ENCODE measurements at regions not wholly inside any gene's neighbourhood (a gene's known extent, or its start where the extent isn't known, plus 50 kb on each side); places are given as distances from the start of the nearest gene placed in this dataset.
A peak's percentile ranks its signal among the peaks of the same experiment; 100 is the strongest.

DNA sequence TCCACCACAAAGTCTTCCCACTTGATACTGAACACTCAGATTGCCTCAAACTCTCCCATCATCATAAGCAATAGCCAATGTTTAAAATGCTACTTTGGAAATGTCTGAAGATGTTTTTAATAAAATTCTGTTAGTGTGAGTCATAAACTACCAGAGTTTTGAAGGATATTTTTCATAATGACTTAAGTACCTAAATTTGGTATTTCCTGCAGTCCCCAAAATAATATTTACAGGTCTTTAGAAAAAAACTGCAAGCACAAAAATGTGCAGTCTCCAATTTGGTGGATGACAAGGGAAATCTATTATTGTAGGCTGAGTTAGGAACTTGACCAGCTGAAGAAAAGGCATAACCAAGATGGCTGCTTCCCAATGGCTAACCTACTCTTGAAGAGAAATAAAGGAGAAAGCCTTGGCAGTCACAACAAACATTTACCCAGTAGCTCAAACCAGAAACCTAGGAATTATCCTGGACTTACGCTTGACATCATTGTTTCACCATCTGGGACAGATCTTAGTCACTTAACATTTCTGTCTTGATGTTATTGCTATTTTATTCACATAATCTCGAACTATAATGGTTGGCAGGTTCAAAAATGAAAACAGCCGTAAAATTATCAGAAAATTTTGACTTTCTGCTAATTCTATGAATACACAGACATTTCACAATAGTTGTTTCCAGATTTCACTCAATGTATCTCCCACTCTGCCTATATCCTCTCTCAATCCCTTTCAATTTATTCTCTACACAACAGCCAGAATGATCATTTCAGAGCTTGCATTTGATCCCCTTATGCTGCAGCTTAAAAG, 111.2 kb upstream of the STEAP1B start:
- ChIA-PET POLR2A (interaction anchor here (1.0 to 1.8 kb wide), 2 partner anchors 24 to 46 kb away, joined by 4 to 7 read pairs; no protein-coding TSS in a partner anchor), CTCF (no interaction called here)
- peak overlapping the region; percentile 81 for H3K27ac Mint-ChIP-seq
- peaks cover 31% of the 10 kb centered on the region for H3K4me1 Mint-ChIP-seq
- no peaks in the 10 kb centered on the region for H3K9me3 Mint-ChIP-seq
- no peak for ATAC-seq (ENCODE audit: low read depth)
- H3K36me3 Mint-ChIP-seq (ENCODE audit: low read depth), result peaks cover 33% of the 10 kb centered on the region
- H3K4me3 Mint-ChIP-seq, result no peak overlapping the region
- no peak for DNase-seq
- TF ChIP-seq, protein P1, sequence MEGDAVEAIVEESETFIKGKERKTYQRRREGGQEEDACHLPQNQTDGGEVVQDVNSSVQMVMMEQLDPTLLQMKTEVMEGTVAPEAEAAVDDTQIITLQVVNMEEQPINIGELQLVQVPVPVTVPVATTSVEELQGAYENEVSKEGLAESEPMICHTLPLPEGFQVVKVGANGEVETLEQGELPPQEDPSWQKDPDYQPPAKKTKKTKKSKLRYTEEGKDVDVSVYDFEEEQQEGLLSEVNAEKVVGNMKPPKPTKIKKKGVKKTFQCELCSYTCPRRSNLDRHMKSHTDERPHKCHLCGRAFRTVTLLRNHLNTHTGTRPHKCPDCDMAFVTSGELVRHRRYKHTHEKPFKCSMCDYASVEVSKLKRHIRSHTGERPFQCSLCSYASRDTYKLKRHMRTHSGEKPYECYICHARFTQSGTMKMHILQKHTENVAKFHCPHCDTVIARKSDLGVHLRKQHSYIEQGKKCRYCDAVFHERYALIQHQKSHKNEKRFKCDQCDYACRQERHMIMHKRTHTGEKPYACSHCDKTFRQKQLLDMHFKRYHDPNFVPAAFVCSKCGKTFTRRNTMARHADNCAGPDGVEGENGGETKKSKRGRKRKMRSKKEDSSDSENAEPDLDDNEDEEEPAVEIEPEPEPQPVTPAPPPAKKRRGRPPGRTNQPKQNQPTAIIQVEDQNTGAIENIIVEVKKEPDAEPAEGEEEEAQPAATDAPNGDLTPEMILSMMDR (IDR thresholded peaks at IDR 0.05), result no peak
- no peaks in the 10 kb centered on the region for H3K27me3 Mint-ChIP-seq
- intact Hi-C loops (cut with micrococcal nuclease), result no loop called here

DNA sequence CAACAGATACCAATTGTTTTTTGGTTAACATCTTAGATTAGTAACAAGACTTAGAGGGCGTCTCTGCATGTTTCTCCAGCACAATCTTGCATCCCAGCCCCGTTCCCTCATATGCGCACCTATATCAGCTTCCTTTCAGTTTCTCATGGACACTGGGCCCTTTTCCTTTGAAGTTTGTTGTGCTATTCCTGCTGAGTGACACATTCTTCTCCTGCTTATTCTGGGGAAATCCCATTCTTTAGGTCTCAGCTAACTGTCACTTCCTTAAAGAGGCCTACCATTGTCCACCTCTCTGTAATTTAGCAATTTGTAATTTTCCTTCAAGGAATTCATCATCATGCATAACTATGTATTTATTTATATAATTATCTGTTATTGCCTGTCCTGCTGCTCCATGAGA, 110.3 kb upstream of the STEAP1B start:
- Mint-ChIP-seq H3K27me3 (no peaks in the 10 kb centered on the region), H3K4me3 (no peak overlapping the region), H3K4me1 (peaks cover 31% of the 10 kb centered on the region), H3K9me3 (no peaks in the 10 kb centered on the region), H3K36me3 (ENCODE audit: low read depth) (peaks cover 26% of the 10 kb centered on the region), H3K27ac (no peak overlapping the region)
- POLR2A ChIA-PET, result no interaction called here
- CTCF ChIA-PET, result interaction anchor here (1.3 kb wide), 1 partner anchor 50 kb away, joined by 3 read pairs; no protein-coding TSS in a partner anchor
- intact Hi-C loops (cut with micrococcal nuclease), result no loop called here
- TF ChIP-seq, protein P1 (IDR thresholded peaks at IDR 0.05), result no peak
- DNase-seq, result no peak
- no peak for ATAC-seq (ENCODE audit: low read depth)

DNA sequence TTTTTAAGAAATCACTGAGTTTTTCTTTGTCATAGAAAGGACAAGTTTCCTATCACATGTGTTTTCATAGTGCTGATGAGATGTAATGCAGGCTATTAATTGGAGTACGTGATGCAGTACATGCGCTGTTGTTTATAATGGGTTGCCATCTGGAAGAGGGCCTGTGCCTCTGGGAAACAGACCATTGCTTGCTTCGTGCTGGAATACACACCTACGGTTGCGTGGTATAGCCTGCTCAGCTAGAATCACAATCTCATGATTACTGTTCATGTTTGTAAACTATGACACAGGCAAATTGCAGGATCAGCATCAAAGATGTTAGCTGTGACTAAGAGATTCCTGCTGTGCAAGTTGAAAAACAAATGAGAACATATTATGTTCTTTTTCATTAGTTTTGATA, 107.2 kb upstream of the STEAP1B start:
- H3K4me3 Mint-ChIP-seq, result no peak overlapping the region
- ChIA-PET CTCF (no interaction called here), POLR2A (no interaction called here)
- TF ChIP-seq, protein P1 (IDR thresholded peaks at IDR 0.05), result no peak
- DNase-seq (no peak), ATAC-seq (ENCODE audit: low read depth) (no peak)
- H3K27me3 Mint-ChIP-seq, result no peaks in the 10 kb centered on the region
- intact Hi-C loops (cut with micrococcal nuclease), result no loop called here
- H3K27ac Mint-ChIP-seq, result no peak overlapping the region
- H3K9me3 Mint-ChIP-seq, result no peaks in the 10 kb centered on the region
- peaks cover 16% of the 10 kb centered on the region for H3K36me3 Mint-ChIP-seq (ENCODE audit: low read depth)
- H3K4me1 Mint-ChIP-seq, result peaks cover 18% of the 10 kb centered on the region

DNA sequence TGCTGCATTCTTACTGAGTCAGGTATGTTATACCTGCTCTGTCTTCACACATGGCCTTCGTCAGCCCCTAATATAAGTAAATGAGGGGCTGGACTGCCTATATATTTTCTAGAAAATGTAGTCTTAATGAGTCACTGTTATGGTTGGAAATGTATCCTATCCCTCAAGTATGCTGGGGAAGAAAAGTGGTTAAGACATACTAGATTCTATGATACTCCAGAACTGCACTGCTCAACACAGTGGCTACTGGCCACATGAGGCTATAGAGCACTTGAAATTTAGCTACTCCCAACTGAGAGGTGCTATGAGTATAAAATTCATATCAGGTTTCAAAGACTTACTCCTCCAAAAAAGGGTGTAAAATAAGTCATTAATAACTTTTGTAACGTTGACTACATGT, 104.3 kb upstream of the STEAP1B start:
- Mint-ChIP-seq H3K9me3 (no peaks in the 10 kb centered on the region), H3K27ac (no peak overlapping the region), H3K36me3 (ENCODE audit: low read depth) (peaks cover 24% of the 10 kb centered on the region), H3K4me1 (peaks cover 21% of the 10 kb centered on the region), H3K27me3 (no peaks in the 10 kb centered on the region), H3K4me3 (no peak overlapping the region)
- TF ChIP-seq, protein P1 (IDR thresholded peaks at IDR 0.05), result no peak
- CTCF ChIA-PET, result no interaction called here
- DNase-seq, result no peak
- no peak for ATAC-seq (ENCODE audit: low read depth)
- intact Hi-C loops (cut with micrococcal nuclease), result loop anchor here (5.0 kb wide), 1 partner anchor 37 kb away; no protein-coding TSS in a partner anchor
- POLR2A ChIA-PET, result no interaction called here

DNA sequence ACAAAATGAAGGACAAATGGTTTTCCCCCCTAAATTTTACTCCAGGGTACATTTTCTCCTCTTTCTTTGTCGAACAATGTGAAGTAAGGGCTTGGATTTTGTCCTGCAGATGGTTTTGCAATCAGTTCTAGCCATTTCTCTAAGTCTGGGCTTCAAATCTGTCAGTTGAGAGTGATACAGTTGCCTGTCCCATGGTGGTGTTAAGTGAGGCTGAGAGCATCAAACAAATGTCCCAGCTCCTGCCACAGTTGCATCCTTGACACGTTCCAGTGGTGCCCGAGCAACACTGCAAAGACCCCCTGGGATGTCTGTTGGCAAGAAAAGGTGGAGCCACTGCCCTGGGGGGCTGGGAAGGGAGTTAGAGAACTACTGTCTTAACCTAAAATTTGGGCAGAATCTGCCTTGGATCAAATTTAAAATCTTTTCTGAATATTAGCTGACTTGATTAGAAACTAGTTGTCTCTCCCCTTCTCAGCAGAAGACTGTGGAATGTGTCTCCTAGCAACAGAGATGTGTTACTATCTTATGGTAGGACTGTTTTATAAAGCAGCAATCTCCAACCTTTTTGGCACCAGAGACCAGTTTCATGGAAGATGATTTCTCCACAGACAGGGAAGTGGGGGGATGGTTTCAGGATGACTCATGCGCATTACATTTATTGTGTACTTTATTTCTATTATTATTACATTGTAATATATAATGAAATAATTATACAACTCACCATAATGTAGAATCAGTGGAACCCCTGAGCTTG, 102.0 kb upstream of the STEAP1B start:
- H3K36me3 Mint-ChIP-seq (ENCODE audit: low read depth), result peaks cover 28% of the 10 kb centered on the region
- TF ChIP-seq, protein P1 (IDR thresholded peaks at IDR 0.05), result no peak
- intact Hi-C loops (cut with micrococcal nuclease), result loop anchor here (2.0 to 5.0 kb wide), 2 partner anchors 15 to 35 kb away; no protein-coding TSS in a partner anchor
- POLR2A ChIA-PET, result interaction anchor here (0.9 kb wide), 1 partner anchor 16 kb away, joined by 3 read pairs; no protein-coding TSS in a partner anchor
- no peak overlapping the region for H3K27ac Mint-ChIP-seq
- ATAC-seq (ENCODE audit: low read depth) (no peak), DNase-seq (no peak)
- no peaks in the 10 kb centered on the region for H3K27me3 Mint-ChIP-seq
- H3K4me1 Mint-ChIP-seq, result peaks cover 21% of the 10 kb centered on the region
- H3K9me3 Mint-ChIP-seq, result no peaks in the 10 kb centered on the region
- CTCF ChIA-PET, result no interaction called here
- H3K4me3 Mint-ChIP-seq, result no peak overlapping the region

All from activated B cell treated with CpG ODN at 0.5 μM for 24 hours (primary cell).